WTC11 (cell line): ENCODE measurements at regions not wholly inside any gene's neighbourhood (a gene's known extent, or its start where the extent isn't known, plus 50 kb on each side); places are given as distances from the start of the nearest gene placed in this dataset.

Experiments
- AFF4 ChIP-seq: sonication (generic); formaldehyde crosslinking; IDR thresholded peaks from 2 replicates; pipeline ENCODE4 v1.8.1; 2023; ENCODE audit warnings: mild to moderate bottlenecking, missing genetic modification reagents, borderline replicate concordance
- ATF3 ChIP-seq: sonication (generic); formaldehyde crosslinking; conservative IDR thresholded peaks from 2 replicates; pipeline ENCODE4 v1.8.1; 2022; ENCODE audit warnings: mild to moderate bottlenecking, missing genetic modification reagents
- ATF6 ChIP-seq: sonication (generic); formaldehyde crosslinking; IDR thresholded peaks from 2 replicates; pipeline ENCODE4 v1.8.1; 2023; ENCODE audit warnings: mild to moderate bottlenecking, missing genetic modification reagents
- CBFB ChIP-seq: sonication (generic); formaldehyde crosslinking; IDR thresholded peaks from 2 replicates; pipeline ENCODE4 v1.8.1; 2022; ENCODE audit warnings: mild to moderate bottlenecking, low read depth, missing genetic modification reagents
- CTCF ChIP-seq: fragments of 200-600 bp; IDR thresholded peaks from 2 replicates; pipeline ENCODE4 v1.8.0; 2022; ENCODE audit warnings: antibody characterized with exemption
- NFE2L1 ChIP-seq: sonication (generic); formaldehyde crosslinking; IDR thresholded peaks from 2 replicates; pipeline ENCODE4 v1.8.1; 2023; ENCODE audit warnings: missing genetic modification reagents
- NFYB ChIP-seq: sonication (generic); formaldehyde crosslinking; conservative IDR thresholded peaks from 2 replicates; pipeline ENCODE4 v1.8.0; 2022; ENCODE audit warnings: low read depth, missing genetic modification reagents
- SMAD3 ChIP-seq: sonication (generic); formaldehyde crosslinking; IDR thresholded peaks from 2 replicates; pipeline ENCODE4 v1.8.0; 2022; ENCODE audit warnings: missing genetic modification reagents, mild to moderate bottlenecking, borderline replicate concordance
- TCF7 ChIP-seq: sonication (generic); formaldehyde crosslinking; IDR thresholded peaks from 2 replicates; pipeline ENCODE4 v1.8.0; 2022; ENCODE audit warnings: mild to moderate bottlenecking, low read depth, missing genetic modification reagents, moderate library complexity
- USF2 ChIP-seq: sonication (generic); formaldehyde crosslinking; IDR thresholded peaks from 2 replicates; pipeline ENCODE4 v1.8.1; 2023; ENCODE audit warnings: mild to moderate bottlenecking, missing genetic modification reagents, moderate library complexity
- ZNF232 ChIP-seq: sonication (generic); formaldehyde crosslinking; IDR thresholded peaks from 2 replicates; pipeline ENCODE4 v1.8.0; 2022; ENCODE audit warnings: mild to moderate bottlenecking, missing genetic modification reagents
- ZNF416 ChIP-seq: fragments of 250-450 bp; sonication (Bioruptor Pico); IDR thresholded peaks from 2 replicates; pipeline ENCODE4 v1.9.0; 2021; ENCODE audit warnings: mild to moderate bottlenecking, inconsistent platforms
- TF ChIP-seq, protein P1 (sequence below): sonication (generic); formaldehyde crosslinking; IDR thresholded peaks from 2 replicates; pipeline ENCODE4 v1.8.0; 2022; ENCODE audit warnings: mild to moderate bottlenecking, missing genetic modification reagents
- TF ChIP-seq, protein P2 (sequence below): sonication (generic); formaldehyde crosslinking; IDR thresholded peaks from 2 replicates; pipeline ENCODE4 v1.8.0; 2022; ENCODE audit warnings: mild to moderate bottlenecking, missing genetic modification reagents

DNA sequence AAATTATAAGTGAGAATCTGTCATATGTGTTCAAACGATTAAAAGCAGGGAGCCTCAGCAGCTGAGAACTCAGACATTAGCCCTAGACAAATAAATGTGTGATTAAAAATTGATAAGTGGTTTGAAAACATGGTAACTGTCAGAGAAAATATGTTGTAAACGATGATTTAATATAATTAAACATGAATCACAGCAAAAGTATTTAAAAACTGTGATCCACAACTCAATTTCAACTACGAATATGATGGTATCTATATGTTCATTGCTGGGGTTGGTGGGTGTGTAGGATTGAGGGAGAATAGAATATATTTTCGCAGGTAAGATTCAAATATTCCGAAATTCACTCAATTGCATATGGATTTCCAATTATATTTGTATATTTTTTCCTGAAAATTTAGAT lies 302.2 kb upstream of the CNTN3 start:
- TF ChIP-seq, protein P1, sequence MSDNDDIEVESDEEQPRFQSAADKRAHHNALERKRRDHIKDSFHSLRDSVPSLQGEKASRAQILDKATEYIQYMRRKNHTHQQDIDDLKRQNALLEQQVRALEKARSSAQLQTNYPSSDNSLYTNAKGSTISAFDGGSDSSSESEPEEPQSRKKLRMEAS (CRISPR knock-in tag): no peak
- TF ChIP-seq, protein P2, sequence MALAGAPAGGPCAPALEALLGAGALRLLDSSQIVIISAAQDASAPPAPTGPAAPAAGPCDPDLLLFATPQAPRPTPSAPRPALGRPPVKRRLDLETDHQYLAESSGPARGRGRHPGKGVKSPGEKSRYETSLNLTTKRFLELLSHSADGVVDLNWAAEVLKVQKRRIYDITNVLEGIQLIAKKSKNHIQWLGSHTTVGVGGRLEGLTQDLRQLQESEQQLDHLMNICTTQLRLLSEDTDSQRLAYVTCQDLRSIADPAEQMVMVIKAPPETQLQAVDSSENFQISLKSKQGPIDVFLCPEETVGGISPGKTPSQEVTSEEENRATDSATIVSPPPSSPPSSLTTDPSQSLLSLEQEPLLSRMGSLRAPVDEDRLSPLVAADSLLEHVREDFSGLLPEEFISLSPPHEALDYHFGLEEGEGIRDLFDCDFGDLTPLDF (CRISPR knock-in tag): no peak
- TF ChIP-seq ZNF416 (CRISPR knock-in tag): no peak
- TF ChIP-seq CTCF: no peak
- TF ChIP-seq AFF4 (CRISPR knock-in tag): no peak
- no peak for TF ChIP-seq NFYB (CRISPR knock-in tag)
- no peak for TF ChIP-seq CBFB (CRISPR knock-in tag)
- TF ChIP-seq USF2 (CRISPR knock-in tag): no peak
- TF ChIP-seq TCF7 (CRISPR knock-in tag): no peak
- no peak for TF ChIP-seq SMAD3
- TF ChIP-seq NFE2L1 (CRISPR knock-in tag): no peak
- no peak for TF ChIP-seq ATF6
- TF ChIP-seq ZNF232 (CRISPR knock-in tag): no peak
- no peak for TF ChIP-seq ATF3
